ENCODE measurements at regions not wholly inside any gene's neighbourhood (a gene's known extent, or its start where the extent isn't known, plus 50 kb on each side); places are given as distances from the start of the nearest gene placed in this dataset.

GRCh38 chr10:108241166-108241565 lies 1076.7 kb upstream of the SORCS1 start (continued):
- TF ChIP-seq, protein P1, sequence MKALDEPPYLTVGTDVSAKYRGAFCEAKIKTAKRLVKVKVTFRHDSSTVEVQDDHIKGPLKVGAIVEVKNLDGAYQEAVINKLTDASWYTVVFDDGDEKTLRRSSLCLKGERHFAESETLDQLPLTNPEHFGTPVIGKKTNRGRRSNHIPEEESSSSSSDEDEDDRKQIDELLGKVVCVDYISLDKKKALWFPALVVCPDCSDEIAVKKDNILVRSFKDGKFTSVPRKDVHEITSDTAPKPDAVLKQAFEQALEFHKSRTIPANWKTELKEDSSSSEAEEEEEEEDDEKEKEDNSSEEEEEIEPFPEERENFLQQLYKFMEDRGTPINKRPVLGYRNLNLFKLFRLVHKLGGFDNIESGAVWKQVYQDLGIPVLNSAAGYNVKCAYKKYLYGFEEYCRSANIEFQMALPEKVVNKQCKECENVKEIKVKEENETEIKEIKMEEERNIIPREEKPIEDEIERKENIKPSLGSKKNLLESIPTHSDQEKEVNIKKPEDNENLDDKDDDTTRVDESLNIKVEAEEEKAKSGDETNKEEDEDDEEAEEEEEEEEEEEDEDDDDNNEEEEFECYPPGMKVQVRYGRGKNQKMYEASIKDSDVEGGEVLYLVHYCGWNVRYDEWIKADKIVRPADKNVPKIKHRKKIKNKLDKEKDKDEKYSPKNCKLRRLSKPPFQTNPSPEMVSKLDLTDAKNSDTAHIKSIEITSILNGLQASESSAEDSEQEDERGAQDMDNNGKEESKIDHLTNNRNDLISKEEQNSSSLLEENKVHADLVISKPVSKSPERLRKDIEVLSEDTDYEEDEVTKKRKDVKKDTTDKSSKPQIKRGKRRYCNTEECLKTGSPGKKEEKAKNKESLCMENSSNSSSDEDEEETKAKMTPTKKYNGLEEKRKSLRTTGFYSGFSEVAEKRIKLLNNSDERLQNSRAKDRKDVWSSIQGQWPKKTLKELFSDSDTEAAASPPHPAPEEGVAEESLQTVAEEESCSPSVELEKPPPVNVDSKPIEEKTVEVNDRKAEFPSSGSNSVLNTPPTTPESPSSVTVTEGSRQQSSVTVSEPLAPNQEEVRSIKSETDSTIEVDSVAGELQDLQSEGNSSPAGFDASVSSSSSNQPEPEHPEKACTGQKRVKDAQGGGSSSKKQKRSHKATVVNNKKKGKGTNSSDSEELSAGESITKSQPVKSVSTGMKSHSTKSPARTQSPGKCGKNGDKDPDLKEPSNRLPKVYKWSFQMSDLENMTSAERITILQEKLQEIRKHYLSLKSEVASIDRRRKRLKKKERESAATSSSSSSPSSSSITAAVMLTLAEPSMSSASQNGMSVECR (CRISPR knock-in tag; IDR thresholded peaks at IDR 0.05; ENCODE audit: borderline replicate concordance): no peak

- Mint-ChIP-seq H3K4me1 (peaks cover 7% of the 10 kb centered on the region), H3K27me3 (ENCODE audit: low read depth) (no peaks in the 10 kb centered on the region), H3K27ac (no peak overlapping the region), H3K4me3 (no peak overlapping the region), H3K9me3 (peaks cover 10% of the 10 kb centered on the region), H3K36me3 (peaks cover 4% of the 10 kb centered on the region)
- POLR2A ChIA-PET: no interaction called here
- DNase-seq (ENCODE audit: low spot score) (no peak), ATAC-seq (no peak)
- TF ChIP-seq FOXJ3 (CRISPR knock-in tag; IDR thresholded peaks at IDR 0.05; ENCODE audit: borderline replicate concordance) (no peak), NFE2L1 (CRISPR knock-in tag; IDR thresholded peaks at IDR 0.05) (no peak), E2F5 (CRISPR knock-in tag; IDR thresholded peaks at IDR 0.05) (no peak), SMAD3 (CRISPR knock-in tag; IDR thresholded peaks at IDR 0.05; ENCODE audit: borderline replicate concordance) (no peak), TEAD4 (CRISPR knock-in tag; IDR thresholded peaks at IDR 0.05) (no peak), ETV6 (CRISPR knock-in tag; IDR thresholded peaks at IDR 0.05) (no peak), ZMAT4 (CRISPR knock-in tag; IDR thresholded peaks at IDR 0.05) (no peak), PRRX2 (CRISPR knock-in tag; IDR thresholded peaks at IDR 0.05) (no peak)
- CTCF ChIA-PET: no interaction called here
Measured at GRCh38 chr10:108238261-108238660, 1073.8 kb upstream of the SORCS1 start.

- Mint-ChIP-seq H3K27ac (no peak overlapping the region), H3K4me3 (no peak overlapping the region), H3K4me1 (peaks cover 3% of the 10 kb centered on the region; the same call in 1 of the 2 replicates), H3K36me3 (no peaks in the 10 kb centered on the region), H3K9me3 (no peaks in the 10 kb centered on the region), H3K27me3 (ENCODE audit: low read depth) (no peaks in the 10 kb centered on the region; the same call in 1 of the 2 replicates)
- DNase-seq (ENCODE audit: low spot score) (no peak), ATAC-seq (no peak)
- TF ChIP-seq SP1 (CRISPR knock-in tag; conservative IDR thresholded peaks at IDR 0.05) (no peak), ZBTB43 (CRISPR knock-in tag; IDR thresholded peaks at IDR 0.05) (no peak), ZNF317 (CRISPR knock-in tag; IDR thresholded peaks at IDR 0.05; ENCODE audit: borderline replicate concordance, low read depth) (no peak), TP53 (CRISPR knock-in tag; IDR thresholded peaks at IDR 0.05) (no peak), MXD4 (CRISPR knock-in tag; IDR thresholded peaks at IDR 0.05; ENCODE audit: borderline replicate concordance) (no peak), ZMAT4 (CRISPR knock-in tag; IDR thresholded peaks at IDR 0.05) (no peak), CREB1 (CRISPR knock-in tag; IDR thresholded peaks at IDR 0.05) (no peak), FOXK1 (CRISPR knock-in tag; IDR thresholded peaks at IDR 0.05) (no peak), HMGA2 (CRISPR knock-in tag; IDR thresholded peaks at IDR 0.05) (no peak), USF2 (CRISPR knock-in tag; IDR thresholded peaks at IDR 0.05) (no peak), SMAD4 (CRISPR knock-in tag; IDR thresholded peaks at IDR 0.05) (no peak), CBFB (CRISPR knock-in tag; IDR thresholded peaks at IDR 0.05; ENCODE audit: low read depth) (no peak)
- TF ChIP-seq, protein P2, sequence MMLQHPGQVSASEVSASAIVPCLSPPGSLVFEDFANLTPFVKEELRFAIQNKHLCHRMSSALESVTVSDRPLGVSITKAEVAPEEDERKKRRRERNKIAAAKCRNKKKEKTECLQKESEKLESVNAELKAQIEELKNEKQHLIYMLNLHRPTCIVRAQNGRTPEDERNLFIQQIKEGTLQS (CRISPR knock-in tag; conservative IDR thresholded peaks at IDR 0.05): no peak
- ChIA-PET POLR2A (no interaction called here), CTCF (interaction anchor here (1.1 kb wide), 1 partner anchor 26 kb away, joined by 4 read pairs; no protein-coding TSS in a partner anchor)
Measured at GRCh38 chr10:108230478-108231170, 1066.1 kb upstream of the SORCS1 start.

Measured in WTC11 (cell line).